HuH-7.5 (cell line): ENCODE measurements at regions not wholly inside any gene's neighbourhood (a gene's known extent, or its start where the extent isn't known, plus 50 kb on each side); places are given as distances from the start of the nearest gene placed in this dataset.
"Not testable (repeated sequence)": the region's sequence is repeated elsewhere in the genome, so short reads cannot be mapped to it uniquely, and the experiment has no call there.

Experiments
- DNase-seq: peaks from one replicate; pipeline ENCODE4 v3.0.0; 2011; ENCODE audit warnings: low spot score

- DNase-seq, result no peak
Measured at GRCh38 chr1:121443001-121443540, 258.3 kb downstream of the SRGAP2C start.

GRCh38 chr1:121444096-121444495 is 259.3 kb downstream of the SRGAP2C start:
- no peak for DNase-seq

- no peak for DNase-seq
Measured at GRCh38 chr1:121445679-121446078, 260.9 kb downstream of the SRGAP2C start.

- not testable (repeated sequence) for DNase-seq
Measured at GRCh38 chr1:121447280-121447923, 262.6 kb downstream of the SRGAP2C start.

GRCh38 chr1:121448064-121448463 is 263.3 kb downstream of the SRGAP2C start:
- not testable (repeated sequence) for DNase-seq

- DNase-seq, result no peak
Measured at GRCh38 chr1:121448851-121449250, 264.1 kb downstream of the SRGAP2C start.

- DNase-seq, result no peak
Measured at GRCh38 chr1:121452484-121452883, 267.7 kb downstream of the SRGAP2C start.

- DNase-seq, result no peak
Measured at GRCh38 chr1:121458291-121459048, 273.7 kb downstream of the SRGAP2C start.

GRCh38 chr1:121459235-121459634 is 274.5 kb downstream of the SRGAP2C start:
- no peak for DNase-seq

- not testable (repeated sequence) for DNase-seq
Measured at GRCh38 chr1:121469395-121469794, 284.6 kb downstream of the SRGAP2C start.

- not testable (repeated sequence) for DNase-seq
Measured at GRCh38 chr1:121470401-121470800, 285.6 kb downstream of the SRGAP2C start.

- no peak for DNase-seq
Measured at GRCh38 chr1:121471523-121471922, 286.7 kb downstream of the SRGAP2C start.

- DNase-seq, result no peak
Measured at GRCh38 chr1:121472017-121472416, 287.2 kb downstream of the SRGAP2C start.

- DNase-seq, result no peak
Measured at GRCh38 chr1:121483234-121483633, 298.5 kb downstream of the SRGAP2C start.

GRCh38 chr1:121483961-121484424 is 299.2 kb downstream of the SRGAP2C start:
- no peak for DNase-seq

GRCh38 chr1:121494796-121495195 is 310.0 kb downstream of the SRGAP2C start:
- not testable (repeated sequence) for DNase-seq

- not testable (repeated sequence) for DNase-seq
Measured at GRCh38 chr1:121511455-121511854, 326.7 kb downstream of the SRGAP2C start.

GRCh38 chr1:121511876-121512275 is 327.1 kb downstream of the SRGAP2C start:
- not testable (repeated sequence) for DNase-seq

- no peak for DNase-seq
Measured at GRCh38 chr1:121515235-121515634, 330.5 kb downstream of the SRGAP2C start.

GRCh38 chr1:121516234-121516967 is 331.6 kb downstream of the SRGAP2C start:
- DNase-seq, result no peak

- DNase-seq, result no peak
Measured at GRCh38 chr1:121517586-121518230, 332.9 kb downstream of the SRGAP2C start.

GRCh38 chr1:121518726-121519041 is 333.9 kb downstream of the SRGAP2C start:
- DNase-seq, result no peak
